Fibroblast of skin of left biceps (primary cell): ENCODE measurements at regions not wholly inside any gene's neighbourhood (a gene's known extent, or its start where the extent isn't known, plus 50 kb on each side); places are given as distances from the start of the nearest gene placed in this dataset.
"Not testable (repeated sequence)": the region's sequence is repeated elsewhere in the genome, so short reads cannot be mapped to it uniquely, and the experiment has no call there.

Experiments used
- DNase-seq, 2 experiments: peaks; one replicate each; pipeline ENCODE4 v3.0.0-alpha.2; 2013; ENCODE audit warnings: low read depth in 2 of 2

DNA sequence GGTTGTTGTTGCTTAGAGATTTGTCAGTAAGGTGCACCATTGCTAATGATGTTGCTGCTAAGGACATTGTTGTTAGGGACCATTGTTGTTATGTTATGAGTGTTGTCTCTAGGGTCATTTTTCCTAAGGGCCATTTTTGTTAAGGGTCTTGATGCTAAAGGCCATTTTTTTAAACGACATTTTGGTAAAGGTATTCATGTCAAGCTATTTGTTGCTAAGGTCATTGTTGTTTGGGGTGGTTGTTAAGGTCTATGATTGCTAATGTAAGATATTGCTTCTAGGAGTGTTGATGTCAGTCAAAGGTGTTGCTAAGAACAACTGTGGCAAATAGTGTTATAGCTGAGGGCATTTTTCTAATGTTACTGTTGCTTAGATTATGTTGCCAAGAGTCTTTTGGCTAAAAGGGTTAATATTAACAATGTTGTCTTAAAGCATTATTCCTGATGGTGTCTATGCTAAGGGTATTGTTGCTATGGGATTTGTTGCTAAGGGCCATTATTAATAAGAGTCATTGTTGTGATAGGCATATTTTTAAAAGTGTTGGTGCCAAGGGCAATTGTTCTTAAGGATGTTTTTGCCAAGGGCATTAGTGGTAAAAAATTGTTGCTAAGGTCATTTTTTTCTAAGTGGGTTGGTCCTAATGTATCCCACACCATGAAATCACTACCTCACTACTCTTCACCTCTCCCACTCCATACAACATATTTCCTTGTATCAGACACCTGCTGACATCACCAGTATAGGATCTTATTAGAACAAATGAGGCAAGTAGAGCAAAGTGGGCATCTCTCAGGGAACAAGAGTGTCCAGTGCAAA lies 56.2 kb downstream of the SPATA31A6 start:
- DNase-seq = not testable (repeated sequence)

- not testable (repeated sequence) for DNase-seq
Observed at GRCh38 chr9:42240261-42240579, 56.8 kb downstream of the SPATA31A6 start.

- not testable (repeated sequence) for DNase-seq
Observed at GRCh38 chr9:42243211-42243610, 59.8 kb downstream of the SPATA31A6 start.

DNA sequence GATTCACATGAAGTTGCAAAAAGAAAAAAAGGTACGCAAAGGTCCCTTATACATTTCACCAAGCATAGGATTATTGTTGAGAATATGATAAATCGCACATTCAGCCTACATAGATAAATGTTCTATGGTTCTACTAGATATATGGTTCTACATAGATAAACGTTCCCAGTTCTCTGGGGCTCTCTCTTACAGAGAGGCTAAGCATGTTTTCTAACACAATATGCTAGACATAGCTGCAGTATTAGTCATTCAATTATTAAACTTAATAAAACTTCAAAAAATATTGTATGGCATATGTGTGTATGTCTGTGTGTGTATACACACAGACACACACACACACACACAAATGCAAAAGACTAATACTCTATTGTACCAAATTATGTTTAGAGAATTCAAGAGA lies 60.4 kb downstream of the SPATA31A6 start:
- DNase-seq = not testable (repeated sequence)

DNA sequence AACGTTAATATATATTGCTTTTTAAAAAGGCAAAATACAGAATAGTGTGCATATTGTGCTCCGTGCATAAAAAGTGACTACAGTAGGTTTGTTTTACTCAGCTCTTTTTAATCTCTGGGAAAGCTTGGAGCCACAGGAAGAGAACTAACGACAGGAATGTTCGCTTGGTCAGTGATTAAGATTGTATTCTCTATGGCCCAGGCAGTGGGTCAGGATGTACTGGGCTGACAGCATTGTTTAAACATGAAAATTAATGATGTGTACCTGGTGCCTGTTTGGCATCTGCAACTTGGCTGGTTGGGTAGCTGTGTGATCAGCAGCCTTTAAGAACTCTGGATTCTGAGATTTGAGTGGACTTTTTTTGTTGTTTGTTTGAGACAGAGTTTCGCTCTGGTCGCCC lies 85.3 kb downstream of the SPATA31A6 start:
- not testable (repeated sequence) for DNase-seq

GRCh38 chr9:42269171-42269570 lies 85.7 kb downstream of the SPATA31A6 start:
- DNase-seq = not testable (repeated sequence)

DNA sequence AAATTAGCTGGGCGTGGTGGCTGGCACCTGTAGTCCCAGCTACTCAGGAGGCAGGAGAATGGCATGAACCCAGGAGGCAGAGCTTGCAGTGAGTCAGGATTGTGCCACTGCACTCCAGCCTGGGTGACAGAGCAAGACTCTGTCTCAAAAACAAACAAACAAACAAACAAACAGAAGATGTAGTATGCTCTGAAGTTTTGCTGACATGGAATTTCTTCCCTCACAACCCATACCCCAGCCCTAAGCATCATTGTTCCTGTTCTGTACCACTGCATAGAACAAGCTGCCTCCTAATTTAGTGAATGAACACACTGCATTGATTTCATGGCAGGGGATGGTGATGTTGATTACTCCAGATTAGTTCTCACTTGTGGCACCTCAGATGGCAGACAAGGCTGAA lies 89.7 kb downstream of the SPATA31A6 start:
- DNase-seq = not testable (repeated sequence)

DNA sequence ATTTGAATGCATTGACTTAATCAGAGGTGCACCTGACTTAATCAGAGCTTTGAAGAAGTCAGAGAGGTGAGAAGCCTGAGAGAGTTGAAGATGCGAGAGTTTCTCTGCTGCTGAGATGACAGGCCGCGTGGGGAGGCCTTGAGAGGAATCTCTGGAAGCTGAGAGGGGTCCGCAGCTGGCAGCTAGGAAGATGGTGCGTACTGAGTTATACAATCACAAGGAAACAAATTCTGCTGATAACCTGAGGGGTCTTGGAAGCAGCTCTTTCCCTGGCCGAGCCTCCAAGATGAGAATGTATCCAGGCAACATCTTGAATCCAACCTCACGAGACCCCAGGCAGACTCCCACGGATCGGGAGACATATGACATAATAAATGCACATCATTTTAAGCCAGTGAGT lies 91.7 kb downstream of the SPATA31A6 start:
- no peak for DNase-seq

- not testable (repeated sequence) for DNase-seq
Observed at GRCh38 chr9:42282531-42283178, 99.2 kb downstream of the SPATA31A6 start.

DNA sequence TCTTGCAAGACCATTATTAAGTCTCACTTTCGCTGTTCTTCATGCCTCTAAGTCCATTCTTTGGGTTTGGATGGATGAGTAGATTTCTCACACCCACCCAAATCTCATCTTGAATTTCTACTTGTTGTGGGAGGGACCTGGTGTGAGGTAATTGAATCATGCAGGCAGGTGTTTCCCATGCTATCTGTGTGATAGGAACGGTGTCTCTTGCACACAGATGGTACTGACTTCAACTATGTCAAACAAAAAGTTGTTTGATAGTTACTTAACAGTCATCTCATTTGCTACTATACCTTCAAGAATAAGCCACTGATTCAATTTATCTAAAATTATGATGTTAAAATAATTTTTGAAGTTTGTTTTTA lies 99.7 kb downstream of the SPATA31A6 start:
- DNase-seq = not testable (repeated sequence)

- DNase-seq = not testable (repeated sequence)
Observed at GRCh38 chr9:42286145-42286845, 102.8 kb downstream of the SPATA31A6 start.

- not testable (repeated sequence) for DNase-seq
Observed at GRCh38 chr9:42288002-42288864, 104.8 kb downstream of the SPATA31A6 start.

- DNase-seq = not testable (repeated sequence)
Observed at GRCh38 chr9:42288865-42289229, 105.4 kb downstream of the SPATA31A6 start.

DNA sequence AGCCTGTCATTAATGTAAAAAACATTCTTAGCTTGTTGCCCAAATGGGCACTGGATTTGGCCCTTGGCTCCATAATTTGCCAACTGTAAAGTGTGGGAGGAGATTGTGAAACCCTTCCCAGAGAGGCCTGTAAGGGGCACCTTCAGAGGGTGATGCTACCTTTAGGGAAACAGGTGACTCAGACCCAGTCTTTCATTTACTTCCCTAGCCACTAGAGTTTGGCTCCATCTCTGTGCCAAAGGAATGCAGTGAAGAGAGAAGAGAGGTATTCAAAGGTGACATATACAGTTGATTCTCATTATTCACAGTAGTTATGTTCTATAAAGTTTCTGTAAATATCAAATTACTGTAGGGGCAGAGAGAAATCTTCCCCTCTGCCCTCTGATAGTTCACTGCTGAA lies 116.7 kb downstream of the SPATA31A6 start:
- not testable (repeated sequence) for DNase-seq

DNA sequence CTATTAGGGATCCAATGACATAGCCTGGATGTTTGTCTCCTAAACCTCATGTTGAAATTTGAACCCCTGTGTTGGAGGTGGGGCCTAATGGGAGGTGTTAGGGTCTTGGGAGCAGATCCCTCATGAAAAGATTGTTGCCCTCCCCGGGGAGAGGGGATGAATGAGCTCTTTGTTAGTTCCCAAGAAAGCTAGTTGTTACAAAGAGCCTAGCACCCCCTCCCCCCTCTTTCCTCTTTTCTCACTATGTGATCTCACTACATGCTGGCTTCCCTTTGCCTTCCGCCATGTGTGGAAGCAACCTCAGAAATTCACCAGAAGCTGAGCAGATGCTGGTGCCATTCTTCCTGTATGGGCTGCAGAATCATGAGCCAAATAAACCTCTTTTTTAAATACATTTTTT lies 123.2 kb downstream of the SPATA31A6 start:
- DNase-seq = not testable (repeated sequence)

DNA sequence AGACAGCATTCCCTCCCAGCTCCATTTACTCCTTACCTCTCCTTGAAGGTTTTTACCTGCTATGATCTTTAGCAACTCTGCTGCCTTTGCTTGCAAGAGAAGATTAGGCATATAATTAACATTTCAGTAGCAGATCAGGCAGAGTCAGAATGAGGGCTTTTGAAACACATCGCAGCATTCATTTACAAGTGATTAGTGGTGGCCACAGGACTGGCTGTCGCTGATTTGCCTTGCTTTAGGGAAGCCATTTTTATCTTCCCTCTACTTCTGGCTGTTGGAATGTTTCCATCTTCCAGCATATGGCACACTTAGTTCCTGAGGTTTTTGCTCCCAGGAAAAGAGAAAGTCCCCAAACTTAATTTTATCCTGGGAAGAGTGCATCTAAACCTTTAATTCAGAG lies 124.0 kb downstream of the SPATA31A6 start:
- not testable (repeated sequence) for DNase-seq

GRCh38 chr9:42310972-42311371 lies 127.5 kb downstream of the SPATA31A6 start:
- DNase-seq = not testable (repeated sequence)

DNA sequence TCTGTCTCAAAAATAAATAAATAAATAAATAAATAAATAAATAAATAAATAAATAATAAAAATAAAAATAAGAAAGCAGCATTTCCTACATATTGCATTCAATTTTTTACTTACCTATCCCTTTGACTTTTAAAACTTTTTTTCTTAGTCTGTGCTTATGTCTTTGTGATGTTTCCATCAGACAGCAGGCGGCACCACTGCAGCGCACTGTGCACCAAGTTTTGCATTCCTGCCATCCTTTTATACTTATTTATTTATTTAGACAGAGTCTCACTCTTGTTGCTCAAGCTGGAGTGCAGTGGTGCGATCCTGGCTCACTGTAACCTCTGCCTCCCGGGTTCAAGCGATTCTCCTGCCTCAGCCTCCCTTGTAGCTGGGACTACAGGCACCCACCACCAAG lies 132.6 kb downstream of the SPATA31A6 start:
- not testable (repeated sequence) for DNase-seq

DNA sequence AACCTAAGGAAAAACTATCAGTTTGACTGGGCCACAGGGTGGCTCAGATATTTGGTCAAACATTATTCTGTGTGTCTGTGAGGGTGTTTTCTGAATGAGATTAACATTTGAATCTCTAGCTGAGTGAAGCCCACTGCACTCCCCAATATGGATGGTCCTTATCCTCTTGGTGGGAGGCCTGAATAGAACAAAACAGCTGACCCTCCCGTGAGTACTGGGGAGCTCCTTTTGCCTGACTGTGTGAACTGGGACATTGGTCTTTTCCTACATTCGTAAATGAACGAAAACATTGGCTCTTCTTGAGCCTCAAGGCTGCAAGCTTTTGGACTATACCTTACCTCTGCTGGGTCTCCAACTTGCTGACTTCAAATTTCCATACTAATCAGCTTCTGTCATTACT lies 134.2 kb downstream of the SPATA31A6 start:
- DNase-seq = not testable (repeated sequence)

DNA sequence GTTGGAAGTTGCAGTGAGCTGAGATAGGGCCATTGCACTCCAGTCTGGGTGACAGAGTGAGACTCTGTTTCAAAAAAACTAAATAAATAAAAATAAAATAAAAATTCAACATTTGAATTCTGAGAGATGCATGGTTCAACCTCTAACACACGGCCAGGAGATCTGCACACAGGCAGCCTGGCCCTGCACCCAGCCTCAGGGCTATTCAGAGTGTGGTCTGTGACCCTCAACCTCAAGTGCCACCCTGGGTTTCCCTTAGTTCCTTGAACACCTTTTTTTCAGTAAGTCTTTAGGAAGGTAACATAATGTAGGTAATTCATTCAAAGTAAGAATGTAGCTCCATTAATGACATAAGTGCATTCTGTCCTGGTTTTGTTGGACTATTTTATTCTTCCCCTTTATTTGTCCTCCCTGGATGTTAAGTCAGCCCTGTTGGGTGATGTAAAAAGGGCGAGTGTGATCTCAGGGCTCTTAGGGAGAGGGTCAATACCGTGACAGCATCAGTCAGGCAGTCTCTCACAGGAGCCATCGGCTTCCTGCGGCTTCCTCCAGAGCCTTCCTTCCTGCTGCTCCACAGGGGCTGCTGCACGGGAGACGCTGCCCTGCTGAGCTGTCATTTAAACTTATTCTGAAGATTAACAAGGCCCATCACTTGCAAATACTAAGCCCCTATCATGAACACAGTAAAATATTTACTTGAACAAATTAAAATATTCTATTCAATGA lies 139.8 kb downstream of the SPATA31A6 start:
- not testable (repeated sequence) for DNase-seq

GRCh38 chr9:42325142-42325541 lies 141.7 kb downstream of the SPATA31A6 start:
- not testable (repeated sequence) for DNase-seq
